BJ (cell line): ENCODE measurements at regions not wholly inside any gene's neighbourhood (a gene's known extent, or its start where the extent isn't known, plus 50 kb on each side); places are given as distances from the start of the nearest gene placed in this dataset.

ENCODE experiments used
- CTCF ChIA-PET: fragments of 350-600 bp; formaldehyde crosslinking; extraction: SDS; loops from one replicate; lab custom pipeline; 2021; ENCODE audit warnings: antibody characterized with exemption, inconsistent platforms; lab: Yijun Ruan, JAX
- POLR2A ChIA-PET: fragments of 300-600 bp; sonication (Branson Sonifier 250); formaldehyde crosslinking; extraction: SDS; loops from one replicate; lab custom pipeline; 2021; ENCODE audit warnings: antibody characterized with exemption; lab: Charles Lee
- DNase-seq: peaks from one replicate; pipeline ENCODE4 v3.0.0-alpha.2; 2011; ENCODE audit warnings: low read depth
- H3K27me3 ChIP-seq: 2 replicates; pipeline ENCODE4 v1.6.0; 2011; ENCODE audit warnings: low read length; ENCODE audit not compliant: control insufficient read depth, insufficient read depth
- H3K36me3 ChIP-seq: 2 replicates; pipeline ENCODE4 v1.5.1; 2011; ENCODE audit warnings: low read length; ENCODE audit not compliant: control insufficient read depth, insufficient read depth
- H3K4me3 ChIP-seq: 2 replicates; pipeline ENCODE4 v1.5.1; 2011; ENCODE audit warnings: low read depth, mild to moderate bottlenecking, control low read depth, low read length
- TF ChIP-seq, protein P1 (sequence below): IDR thresholded peaks from 2 replicates; pipeline ENCODE4 v1.5.1; 2011; ENCODE audit warnings: low read depth, mild to moderate bottlenecking, control low read depth, inconsistent platforms, low read length, moderate library complexity; ENCODE audit not compliant: insufficient read depth

DNA sequence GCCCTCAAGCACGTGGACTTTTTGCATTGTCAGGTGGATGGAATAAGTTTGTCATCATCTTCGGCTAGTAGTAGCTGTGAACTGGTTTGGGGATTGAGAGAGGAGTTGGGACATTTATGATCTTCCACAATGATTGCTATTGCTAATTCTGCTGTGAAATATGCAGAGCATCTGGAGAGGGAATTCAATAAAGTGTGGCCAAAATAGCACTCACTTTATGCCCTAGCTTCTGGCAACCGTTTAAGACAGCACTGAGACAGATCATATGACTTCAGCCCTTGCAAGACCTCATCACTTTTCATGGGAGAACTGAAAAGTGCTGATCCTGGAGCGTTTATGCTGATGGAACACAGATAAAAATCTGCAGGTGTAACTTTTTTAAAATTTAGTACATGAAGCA, 360.8 kb downstream of the GPATCH2 start:
- DNase-seq: no peak
- H3K4me3 ChIP-seq: no peak overlapping the region
- H3K36me3 ChIP-seq: no peaks in the 10 kb centered on the region
- TF ChIP-seq, protein P1, sequence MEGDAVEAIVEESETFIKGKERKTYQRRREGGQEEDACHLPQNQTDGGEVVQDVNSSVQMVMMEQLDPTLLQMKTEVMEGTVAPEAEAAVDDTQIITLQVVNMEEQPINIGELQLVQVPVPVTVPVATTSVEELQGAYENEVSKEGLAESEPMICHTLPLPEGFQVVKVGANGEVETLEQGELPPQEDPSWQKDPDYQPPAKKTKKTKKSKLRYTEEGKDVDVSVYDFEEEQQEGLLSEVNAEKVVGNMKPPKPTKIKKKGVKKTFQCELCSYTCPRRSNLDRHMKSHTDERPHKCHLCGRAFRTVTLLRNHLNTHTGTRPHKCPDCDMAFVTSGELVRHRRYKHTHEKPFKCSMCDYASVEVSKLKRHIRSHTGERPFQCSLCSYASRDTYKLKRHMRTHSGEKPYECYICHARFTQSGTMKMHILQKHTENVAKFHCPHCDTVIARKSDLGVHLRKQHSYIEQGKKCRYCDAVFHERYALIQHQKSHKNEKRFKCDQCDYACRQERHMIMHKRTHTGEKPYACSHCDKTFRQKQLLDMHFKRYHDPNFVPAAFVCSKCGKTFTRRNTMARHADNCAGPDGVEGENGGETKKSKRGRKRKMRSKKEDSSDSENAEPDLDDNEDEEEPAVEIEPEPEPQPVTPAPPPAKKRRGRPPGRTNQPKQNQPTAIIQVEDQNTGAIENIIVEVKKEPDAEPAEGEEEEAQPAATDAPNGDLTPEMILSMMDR: no peak
- ChIA-PET CTCF (no interaction called here), POLR2A (no interaction called here)
- H3K27me3 ChIP-seq: no peaks in the 10 kb centered on the region

DNA sequence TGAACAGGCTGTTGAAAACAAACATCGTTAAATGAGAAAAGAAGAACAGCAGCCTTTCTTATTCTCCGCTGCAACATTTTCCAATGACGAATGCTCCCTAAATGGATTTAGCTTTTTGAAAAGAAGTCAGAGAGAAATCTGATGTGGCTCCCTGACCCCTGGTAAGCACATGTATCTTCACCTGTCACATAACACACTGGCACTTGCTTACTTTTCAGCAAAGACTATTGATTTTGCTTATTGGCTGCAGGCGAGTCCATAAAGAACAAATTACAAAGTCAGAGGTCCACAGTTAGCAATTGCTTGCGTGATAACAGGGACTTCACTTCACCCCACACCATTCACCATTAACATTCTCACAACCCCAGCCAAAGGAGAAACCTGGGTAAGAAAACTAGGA, 362.8 kb downstream of the GPATCH2 start:
- DNase-seq: no peak
- H3K36me3 ChIP-seq: no peaks in the 10 kb centered on the region
- no peak overlapping the region for H3K4me3 ChIP-seq
- H3K27me3 ChIP-seq: no peaks in the 10 kb centered on the region
- TF ChIP-seq, protein P1: no peak
- CTCF ChIA-PET: no interaction called here
- POLR2A ChIA-PET: no interaction called here

DNA sequence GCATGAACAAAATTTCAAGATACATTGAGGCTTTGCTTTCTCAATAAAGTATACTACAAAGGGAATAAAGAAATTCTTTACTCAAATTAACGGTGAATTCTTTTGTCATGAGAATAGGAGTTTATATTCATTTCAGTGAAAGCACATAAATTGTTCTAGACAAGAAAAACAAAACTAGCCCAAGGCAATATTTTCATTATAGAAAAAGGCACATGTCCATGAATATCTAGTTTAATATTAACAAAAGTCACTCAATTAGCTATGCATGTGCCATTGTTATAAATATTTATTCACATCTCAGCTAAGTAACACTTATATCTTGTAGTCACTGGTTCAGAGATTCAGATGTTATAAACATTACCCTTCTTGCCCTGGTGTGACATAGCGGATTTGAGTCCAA, 369.3 kb downstream of the GPATCH2 start:
- Histone ChIP-seq H3K36me3 (no peaks in the 10 kb centered on the region), H3K4me3 (no peak overlapping the region), H3K27me3 (no peaks in the 10 kb centered on the region)
- DNase-seq: no peak
- ChIA-PET POLR2A (no interaction called here), CTCF (no interaction called here)
- TF ChIP-seq, protein P1: no peak

DNA sequence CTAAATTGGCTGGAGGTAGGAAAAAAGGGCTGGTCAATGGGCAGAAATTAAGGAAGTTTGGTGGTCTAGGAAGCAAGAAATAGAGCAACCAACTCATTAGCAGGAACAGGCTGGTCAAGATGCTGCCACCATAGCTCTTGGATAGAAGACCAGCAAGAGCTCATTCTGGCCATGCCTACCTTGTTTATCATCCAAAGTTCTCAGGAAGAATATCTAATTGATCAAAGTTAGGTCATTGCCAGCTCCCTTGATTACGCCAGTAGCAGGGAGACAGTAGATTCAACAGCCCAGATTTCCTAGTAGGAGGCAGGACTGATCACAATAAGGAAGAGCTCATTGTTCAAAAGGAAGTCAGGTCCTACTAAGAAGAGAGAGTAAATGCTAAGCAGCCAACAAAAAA, 370.2 kb downstream of the GPATCH2 start:
- DNase-seq: no peak
- Histone ChIP-seq H3K27me3 (no peaks in the 10 kb centered on the region), H3K36me3 (no peaks in the 10 kb centered on the region), H3K4me3 (no peak overlapping the region)
- ChIA-PET POLR2A (no interaction called here), CTCF (no interaction called here)
- TF ChIP-seq, protein P1: no peak

DNA sequence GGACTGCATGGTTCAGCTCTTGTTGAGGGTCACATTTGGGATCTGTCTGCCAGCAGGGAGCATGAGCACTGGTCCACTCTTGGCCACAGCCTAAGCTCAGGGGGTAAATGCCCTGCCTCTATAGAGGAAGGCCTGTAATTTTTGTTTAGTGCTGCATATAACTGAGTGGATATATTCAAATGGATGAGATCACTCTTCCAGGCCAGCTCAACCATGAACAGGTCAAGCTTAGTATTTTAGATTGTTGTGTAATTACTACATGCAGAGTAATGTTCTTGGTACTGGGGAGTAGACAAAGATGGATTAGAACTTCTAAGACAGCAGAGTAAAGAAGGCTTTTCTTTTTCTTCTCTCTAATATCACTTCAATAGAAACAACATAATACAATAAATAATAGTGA, 376.9 kb downstream of the GPATCH2 start:
- Histone ChIP-seq H3K4me3 (no peak overlapping the region), H3K27me3 (no peaks in the 10 kb centered on the region), H3K36me3 (no peaks in the 10 kb centered on the region)
- POLR2A ChIA-PET: no interaction called here
- TF ChIP-seq, protein P1: no peak
- CTCF ChIA-PET: no interaction called here
- no peak for DNase-seq
